ENCODE measurements at regions not wholly inside any gene's neighbourhood (a gene's known extent, or its start where the extent isn't known, plus 50 kb on each side); places are given as distances from the start of the nearest gene placed in this dataset.

- Histone ChIP-seq H3K4me3 (ENCODE audit: low read depth, low read length) (no peak overlapping the region), H3K9me3 (ENCODE audit: control insufficient read depth, insufficient read depth, low read depth, low read length) (no peaks in the 10 kb centered on the region), H3K27ac (ENCODE audit: extremely low read depth, low read depth, low read length) (no peak overlapping the region), H3K4me1 (ENCODE audit: control insufficient read depth, insufficient read depth, low read length) (no peaks in the 10 kb centered on the region), H3K36me3 (ENCODE audit: control insufficient read depth in 2 of 2, insufficient read depth in 1 of 2, low read length in 2 of 2) (no peaks in the 10 kb centered on the region)
- ChIA-PET CTCF (no interaction called here), POLR2A (no interaction called here)
- no peak for TF ChIP-seq YY1 (tag by site-specific recombination; IDR thresholded peaks at IDR 0.05)
- no peak for TF ChIP-seq ZNF184 (tag by site-specific recombination; IDR thresholded peaks at IDR 0.05)
- no peak for TF ChIP-seq ZNF529 (tag by site-specific recombination; IDR thresholded peaks at IDR 0.05; ENCODE audit: insufficient replicate concordance)
- no peak for TF ChIP-seq ZNF121 (tag by site-specific recombination; IDR thresholded peaks at IDR 0.05)
- TF ChIP-seq PRDM4 (tag by site-specific recombination; IDR thresholded peaks at IDR 0.05), result no peak
- TF ChIP-seq ZNF350 (tag by site-specific recombination; IDR thresholded peaks at IDR 0.05), result no peak
- TF ChIP-seq ZNF48 (tag by site-specific recombination; IDR thresholded peaks at IDR 0.05), result no peak
- no peak for TF ChIP-seq ZSCAN16 (tag by site-specific recombination; IDR thresholded peaks at IDR 0.05)
- no peak for TF ChIP-seq ZEB2 (tag by site-specific recombination; IDR thresholded peaks at IDR 0.05)
- no peak for TF ChIP-seq ZBTB11 (tag by site-specific recombination; conservative IDR thresholded peaks at IDR 0.05; ENCODE audit: low read depth)
- no peak for TF ChIP-seq ZBTB21 (tag by site-specific recombination; IDR thresholded peaks at IDR 0.05)
- TF ChIP-seq PRDM2 (tag by site-specific recombination; IDR thresholded peaks at IDR 0.05; ENCODE audit: borderline replicate concordance), result no peak
- no peak for TF ChIP-seq ZNF830 (tag by site-specific recombination; IDR thresholded peaks at IDR 0.05; ENCODE audit: low read depth)
- TF ChIP-seq ZBTB49 (tag by site-specific recombination; IDR thresholded peaks at IDR 0.05; ENCODE audit: low read depth), result no peak
- TF ChIP-seq ZNF394 (tag by site-specific recombination; IDR thresholded peaks at IDR 0.05; ENCODE audit: borderline replicate concordance), result no peak
- no peak for TF ChIP-seq ZNF157 (tag by site-specific recombination; IDR thresholded peaks at IDR 0.05)
- no peak for TF ChIP-seq ZNF423 (tag by site-specific recombination; IDR thresholded peaks at IDR 0.05)
- no peak for TF ChIP-seq ZNF560 (tag by site-specific recombination; IDR thresholded peaks at IDR 0.05; ENCODE audit: borderline replicate concordance)
- no peak for TF ChIP-seq ZNF223 (tag by site-specific recombination; IDR thresholded peaks at IDR 0.05)
- no peak for TF ChIP-seq ZNF704 (tag by site-specific recombination; IDR thresholded peaks at IDR 0.05)
Measured at GRCh38 chr13:105463011-105463501, 1072.4 kb downstream of the EFNB2 start.
